CD4-positive, alpha-beta T cell treated with Interleukin-6 for 4 hours (primary cell): ENCODE measurements at regions not wholly inside any gene's neighbourhood (a gene's known extent, or its start where the extent isn't known, plus 50 kb on each side); places are given as distances from the start of the nearest gene placed in this dataset.
"Not testable (repeated sequence)": the region's sequence is repeated elsewhere in the genome, so short reads cannot be mapped to it uniquely, and the experiment has no call there.

Experiments used
- DNase-seq: peaks from one replicate; pipeline ENCODE4 v3.0.0-alpha.2; 2020; ENCODE audit warnings: mixed read lengths

- no peak for DNase-seq
Observed at GRCh38 chr5:89320421-89321277, 437.7 kb upstream of the MEF2C start.

- not testable (repeated sequence) for DNase-seq
Observed at GRCh38 chr5:89317838-89318237, 434.9 kb upstream of the MEF2C start.

- DNase-seq, result no peak
Observed at GRCh38 chr5:89315286-89316100, 432.5 kb upstream of the MEF2C start.

DNA sequence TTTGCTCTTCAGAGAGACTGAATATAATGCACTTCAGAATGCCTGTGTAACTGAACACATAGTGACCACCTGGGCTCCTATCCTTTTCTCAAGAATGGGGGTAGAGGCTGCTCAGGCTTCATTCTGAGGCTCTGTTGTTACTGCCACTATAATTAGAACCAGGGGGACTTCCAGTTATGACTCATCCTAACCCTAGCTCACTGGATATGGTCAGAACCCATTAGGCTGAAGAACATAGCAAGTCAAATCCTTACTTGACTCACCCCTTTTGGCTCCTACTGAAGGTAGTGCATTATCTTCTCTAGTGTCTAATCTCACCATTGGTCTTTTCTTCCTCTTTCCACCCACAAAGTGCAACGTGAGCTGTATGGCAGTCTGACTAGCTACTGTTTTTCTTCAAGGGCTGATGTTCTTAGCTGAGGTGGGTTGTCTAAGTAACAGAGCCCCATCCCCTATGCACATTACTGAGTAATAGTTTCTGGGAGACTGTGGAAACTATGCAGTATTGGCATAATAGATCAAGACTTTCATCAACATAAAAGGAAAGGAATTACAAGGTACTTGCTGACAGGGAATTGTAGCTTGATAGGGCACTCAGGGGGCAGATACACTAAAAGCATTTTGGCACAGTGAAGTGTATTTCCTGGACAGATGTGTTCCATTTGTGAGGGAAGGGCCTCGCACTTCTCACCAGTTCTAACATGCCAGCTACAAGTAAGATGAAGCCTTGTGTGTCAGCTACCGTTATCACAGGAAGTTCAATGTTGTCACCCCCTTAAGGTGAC lies 431.0 kb upstream of the MEF2C start:
- DNase-seq, result no peak

DNA sequence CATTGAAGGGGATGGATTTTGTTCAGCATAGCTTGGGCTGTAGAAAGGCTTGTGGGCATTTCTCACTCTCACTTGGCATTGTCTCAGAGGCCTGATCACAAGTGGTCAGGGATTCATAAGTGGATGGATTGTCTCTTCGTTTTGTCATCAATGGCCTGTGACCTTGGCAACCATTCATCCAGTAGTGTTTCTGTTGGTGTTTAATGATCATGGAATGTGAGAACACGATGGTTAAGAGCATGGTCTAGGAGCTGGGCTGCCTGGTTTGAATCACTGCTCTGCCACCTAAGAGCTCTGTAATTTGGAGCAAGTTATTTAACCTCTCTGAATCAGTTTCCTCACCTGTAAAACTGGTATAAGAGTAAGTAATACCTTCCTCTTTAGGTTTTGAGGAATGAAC lies 430.1 kb upstream of the MEF2C start:
- DNase-seq, result no peak

DNA sequence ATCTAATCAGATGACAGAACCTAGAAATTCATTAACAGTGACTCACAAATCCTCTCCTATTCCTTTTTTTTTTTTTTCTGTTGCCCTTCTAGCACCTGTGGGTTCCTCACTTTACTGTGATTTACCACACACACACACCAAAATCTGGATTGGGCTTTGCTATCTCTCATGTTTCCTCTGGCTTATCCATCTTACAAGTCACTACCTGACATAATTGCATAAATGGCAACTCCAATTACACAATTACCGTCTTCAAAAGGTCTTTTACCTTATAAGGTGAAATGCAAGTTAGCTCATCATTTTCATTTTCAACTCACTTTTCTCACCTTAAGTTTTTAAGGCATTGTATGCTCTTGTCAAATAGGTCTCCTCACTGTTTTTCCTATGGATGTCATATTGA lies 426.3 kb upstream of the MEF2C start:
- no peak for DNase-seq

GRCh38 chr5:89308606-89309040 lies 425.6 kb upstream of the MEF2C start:
- DNase-seq, result no peak

DNA sequence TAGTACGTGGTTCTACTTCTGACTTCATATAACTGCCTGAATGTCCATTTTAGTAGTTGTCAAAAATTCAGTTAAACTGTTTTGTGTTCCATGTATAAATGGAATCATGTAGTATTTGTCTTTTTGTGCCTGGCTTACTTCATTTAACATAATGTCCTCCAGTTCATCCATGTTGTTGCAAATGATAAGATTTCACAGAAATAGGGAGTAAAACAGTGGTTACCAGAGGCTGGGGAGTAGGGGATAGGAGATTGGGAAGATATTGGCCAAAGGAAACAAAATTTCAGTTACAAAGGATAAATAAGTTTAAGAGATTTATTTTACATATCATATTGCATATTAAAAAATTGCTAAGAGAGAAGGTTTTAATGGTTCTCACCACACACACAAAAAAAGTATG lies 425.0 kb upstream of the MEF2C start:
- DNase-seq, result no peak

DNA sequence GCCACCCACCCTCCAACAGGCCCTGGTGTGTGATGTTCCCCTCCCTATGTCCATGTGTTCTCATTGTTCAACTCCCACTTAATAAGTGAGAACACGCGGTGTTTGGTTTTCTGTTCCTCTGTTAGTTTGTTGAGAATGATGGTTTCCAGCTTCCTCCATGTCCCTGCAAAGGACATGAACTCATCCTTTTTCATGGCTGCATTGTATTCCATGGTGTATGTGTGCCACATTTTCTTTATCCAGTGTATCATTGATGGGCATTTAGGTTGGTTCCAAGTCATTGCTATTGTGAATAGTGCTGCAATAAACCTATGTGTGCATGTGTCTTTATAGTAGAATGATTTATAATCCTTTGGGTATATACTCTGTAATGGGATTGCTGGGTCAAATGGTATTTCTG lies 424.2 kb upstream of the MEF2C start:
- not testable (repeated sequence) for DNase-seq

DNA sequence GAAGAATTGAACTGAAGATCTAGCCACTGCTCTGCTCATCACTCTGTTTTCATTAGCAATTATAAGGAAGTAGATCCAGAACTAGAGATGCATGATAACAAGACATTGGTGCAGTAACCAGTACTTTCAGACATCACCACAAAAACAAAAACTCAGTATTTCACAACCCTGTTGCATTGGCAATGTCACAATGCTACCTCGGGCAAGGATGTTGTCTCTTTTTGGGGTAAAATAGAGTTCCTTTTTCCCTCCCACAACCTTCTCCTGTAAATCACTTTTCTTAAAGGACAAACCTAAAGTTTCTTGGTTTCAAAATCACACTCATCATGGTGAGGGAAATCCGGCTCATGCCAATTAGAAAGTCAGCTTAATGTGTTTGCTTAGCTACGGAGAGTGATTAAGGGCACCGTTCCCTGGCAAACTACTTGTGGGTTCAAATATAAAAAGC lies 420.1 kb upstream of the MEF2C start:
- DNase-seq, result no peak

DNA sequence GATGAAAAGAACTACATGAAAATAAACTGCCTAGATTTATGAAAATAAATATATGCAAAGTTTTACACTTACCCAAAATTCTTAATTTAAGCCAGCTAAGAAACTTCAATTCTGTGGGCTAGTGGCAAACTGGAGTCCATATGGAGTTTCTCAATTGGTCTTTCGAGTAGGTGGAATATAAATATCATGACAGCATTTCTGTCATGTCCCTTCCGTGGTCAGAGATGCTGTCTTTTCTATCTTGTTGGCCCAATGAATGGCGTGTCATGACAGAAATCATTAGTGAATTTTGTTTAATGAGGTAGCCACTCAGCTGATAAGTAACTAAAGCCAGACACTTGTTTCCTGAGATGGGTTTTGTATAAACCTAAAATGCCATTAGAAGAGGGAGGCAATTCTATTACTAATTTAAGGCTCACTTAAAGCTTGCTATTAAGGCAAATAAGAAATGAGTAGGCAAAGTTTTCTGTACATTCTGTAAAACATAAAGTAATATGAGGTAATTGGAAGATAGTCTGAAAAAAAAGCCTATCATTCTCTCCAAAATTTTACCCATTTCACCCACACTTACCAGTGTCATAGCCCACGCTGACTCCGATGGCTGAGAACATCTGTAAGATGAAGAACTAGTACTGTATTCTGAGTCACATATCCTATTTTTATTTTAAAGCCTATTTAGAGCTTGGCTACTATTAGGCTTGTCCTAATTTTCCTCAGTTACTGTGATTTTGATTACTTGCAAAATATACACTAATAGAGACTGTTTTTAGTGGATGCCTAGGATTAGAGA lies 419.3 kb upstream of the MEF2C start:
- DNase-seq, result no peak

DNA sequence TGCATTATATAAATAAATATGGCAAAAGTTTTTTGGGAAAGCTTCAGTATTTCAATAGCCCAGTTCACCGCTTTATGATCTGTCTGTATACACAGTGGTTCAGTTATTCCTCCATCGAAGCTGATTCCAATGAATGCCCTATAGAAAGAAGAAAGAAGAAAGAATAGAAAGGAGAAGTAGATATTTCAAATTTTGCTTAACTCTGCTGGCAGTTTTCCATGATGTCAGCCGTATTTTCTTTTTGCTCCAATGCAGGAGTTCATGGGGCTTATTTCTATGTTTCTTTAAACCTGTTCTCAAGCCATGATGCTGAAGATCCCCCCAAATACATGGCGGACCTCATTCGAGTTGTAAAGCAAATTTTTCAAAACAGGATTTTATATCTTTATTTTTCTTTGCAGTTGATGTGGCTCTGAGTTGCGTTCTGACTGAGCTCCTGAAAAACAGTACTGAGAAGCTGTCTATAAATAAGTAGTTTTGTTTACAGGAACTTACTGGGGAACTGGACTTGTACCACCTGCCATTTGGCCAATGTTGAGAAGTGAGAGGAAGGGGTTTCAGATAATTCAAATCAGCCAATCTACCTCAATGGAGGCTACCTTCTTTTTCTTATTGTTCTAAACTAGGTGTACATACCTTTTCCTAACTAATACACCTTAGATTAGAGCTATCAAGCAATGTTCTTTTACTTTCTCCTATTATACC lies 418.5 kb upstream of the MEF2C start:
- DNase-seq, result no peak

GRCh38 chr5:89300426-89300970 lies 417.5 kb upstream of the MEF2C start:
- DNase-seq, result no peak

GRCh38 chr5:89299998-89300397 lies 417.0 kb upstream of the MEF2C start:
- no peak for DNase-seq

DNA sequence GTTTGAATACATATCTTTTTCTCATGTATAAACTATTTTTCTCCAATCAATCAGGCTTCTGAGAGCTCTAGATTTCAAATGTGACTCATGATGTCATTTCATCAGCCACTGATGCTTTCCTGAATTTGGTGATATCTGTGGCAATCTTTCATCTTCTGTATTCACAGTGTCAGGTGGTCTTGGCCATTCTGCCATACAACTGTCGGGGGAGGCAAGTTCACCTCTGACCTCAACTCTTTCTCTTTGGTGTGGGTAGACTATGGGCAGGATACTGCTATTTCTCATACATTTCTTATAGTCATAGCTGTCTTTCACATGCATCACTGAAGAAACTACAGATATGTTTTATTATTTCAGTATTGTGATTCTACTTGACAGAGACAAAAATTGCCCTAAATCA lies 414.1 kb upstream of the MEF2C start:
- no peak for DNase-seq

DNA sequence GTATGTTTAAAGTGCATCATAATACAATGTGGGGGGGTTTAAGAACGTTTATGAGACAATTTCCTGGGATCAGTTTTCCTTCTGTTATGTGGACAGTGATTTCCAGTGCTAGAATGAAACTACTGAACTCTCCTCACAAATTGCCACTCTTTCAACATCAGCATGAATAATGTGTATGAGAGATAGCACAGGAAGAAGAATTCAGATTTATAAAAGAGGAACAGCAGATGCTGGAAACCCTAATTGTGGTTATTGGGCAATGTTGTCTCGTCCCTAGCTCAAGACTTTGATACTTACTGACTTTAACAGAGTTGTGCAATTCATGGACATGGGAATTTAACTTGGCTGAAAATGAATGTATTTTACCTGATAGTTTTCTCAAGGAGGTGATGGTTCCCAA lies 410.8 kb upstream of the MEF2C start:
- DNase-seq, result no peak

DNA sequence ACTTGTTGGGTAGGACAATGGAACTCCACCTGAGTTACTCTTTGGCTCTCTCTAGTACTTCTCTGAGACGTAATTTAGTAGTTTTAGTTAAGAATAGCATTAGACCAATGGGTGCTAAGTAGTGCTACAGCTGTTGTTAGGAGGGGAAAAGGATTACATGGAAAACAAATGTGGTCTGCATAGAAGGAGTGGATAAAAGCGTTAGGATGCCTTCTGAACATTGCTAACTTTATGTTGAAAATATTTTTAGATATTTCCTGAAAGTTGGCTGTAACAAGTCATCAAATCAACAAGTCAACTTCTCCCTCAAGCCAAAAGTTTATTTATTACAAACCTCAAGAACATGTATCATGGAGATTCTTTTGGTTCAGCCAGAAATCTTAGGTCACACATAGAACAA lies 409.5 kb upstream of the MEF2C start:
- no peak for DNase-seq

- no peak for DNase-seq
Observed at GRCh38 chr5:89289604-89290003, 406.6 kb upstream of the MEF2C start.

- DNase-seq, result no peak
Observed at GRCh38 chr5:89287964-89288363, 405.0 kb upstream of the MEF2C start.

- DNase-seq, result no peak
Observed at GRCh38 chr5:89286320-89286719, 403.3 kb upstream of the MEF2C start.

DNA sequence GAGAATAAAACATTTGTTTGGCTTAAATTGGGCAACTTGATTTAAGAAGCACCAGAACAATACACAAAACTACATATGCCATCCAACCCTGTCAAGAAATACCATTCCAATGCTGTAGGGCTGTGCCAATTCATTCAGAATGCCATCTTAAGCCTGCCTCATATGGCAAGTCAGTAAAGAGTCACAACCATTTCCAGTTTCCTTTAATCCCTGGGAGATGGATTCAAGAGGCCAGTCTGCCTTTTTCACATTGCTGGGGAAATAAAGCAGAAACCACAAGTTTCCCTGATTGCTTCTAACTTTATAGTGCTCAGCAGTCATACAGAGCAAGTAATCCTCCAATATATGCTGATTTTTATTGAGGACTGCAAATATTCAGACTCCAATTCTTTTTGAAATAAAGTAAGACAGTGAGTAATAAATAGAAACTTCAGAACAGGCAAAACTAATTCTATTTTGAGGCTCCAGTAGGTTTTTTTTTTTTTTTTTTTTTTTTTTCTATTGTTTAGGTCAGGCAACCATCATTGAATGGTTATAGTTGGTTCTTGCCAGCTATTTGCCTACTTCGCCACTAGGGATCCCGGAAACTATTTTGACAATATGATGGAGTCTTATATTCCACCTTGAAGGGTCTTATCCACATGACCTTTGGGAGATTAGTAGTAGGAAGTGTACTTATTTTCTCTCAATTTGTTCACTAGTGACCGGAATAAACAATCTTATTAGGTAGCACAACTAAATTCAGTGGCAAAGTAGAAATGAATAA lies 400.9 kb upstream of the MEF2C start:
- DNase-seq, result no peak
